ENCODE measurements at regions not wholly inside any gene's neighbourhood (a gene's known extent, or its start where the extent isn't known, plus 50 kb on each side); places are given as distances from the start of the nearest gene placed in this dataset.
"Not testable (repeated sequence)": the region's sequence is repeated elsewhere in the genome, so short reads cannot be mapped to it uniquely, and the experiment has no call there.

- ATAC-seq; H3K36me3 ChIP-seq (ENCODE audit: low read depth, low read length); H3K4me2 ChIP-seq (ENCODE audit: low read length); H3K9me3 ChIP-seq (ENCODE audit: low read length); CTCF ChIA-PET; H3K4me3 ChIP-seq (ENCODE audit: low read length); H4K20me1 ChIP-seq (ENCODE audit: low read length); H3K27me3 ChIP-seq (ENCODE audit: low read length); BruUV-seq (replicated peaks); DNase-seq; H3F3A ChIP-seq (ENCODE audit: low read length, unreplicated experiment); H3K9me2 ChIP-seq (replicated peaks; ENCODE audit: low read length); H2AFZ ChIP-seq (ENCODE audit: low read length); H3K27ac ChIP-seq (ENCODE audit: low read length); H3K9ac ChIP-seq (ENCODE audit: low read length); POLR2A ChIA-PET (ENCODE audit: unreplicated experiment); intact Hi-C loops (cut with micrococcal nuclease); H3K4me1 ChIP-seq (ENCODE audit: insufficient read depth, low read length): not testable (repeated sequence)
- peaks cover 61% of the 10 kb centered on the region for H3K79me2 ChIP-seq (ENCODE audit: low read length)
These were observed 62.7 kb upstream of the SPN start for GRCh38 chr16:29600111-29601000.

- H3K9me3 ChIP-seq (ENCODE audit: low read length); H3K4me1 ChIP-seq (ENCODE audit: insufficient read depth, low read length); H2AFZ ChIP-seq (ENCODE audit: low read length); H3K4me2 ChIP-seq (ENCODE audit: low read length); H3K27me3 ChIP-seq (ENCODE audit: low read length); H3F3A ChIP-seq (ENCODE audit: low read length, unreplicated experiment); H3K27ac ChIP-seq (ENCODE audit: low read length); H3K9me2 ChIP-seq (replicated peaks; ENCODE audit: low read length); ATAC-seq; BruUV-seq (replicated peaks); DNase-seq; CTCF ChIA-PET; H3K9ac ChIP-seq (ENCODE audit: low read length); POLR2A ChIA-PET (ENCODE audit: unreplicated experiment); H3K36me3 ChIP-seq (ENCODE audit: low read depth, low read length); intact Hi-C loops (cut with micrococcal nuclease); H4K20me1 ChIP-seq (ENCODE audit: low read length); H3K4me3 ChIP-seq (ENCODE audit: low read length): not testable (repeated sequence)
- H3K79me2 ChIP-seq (ENCODE audit: low read length): peaks cover 75% of the 10 kb centered on the region
These were observed 60.8 kb upstream of the SPN start for GRCh38 chr16:29602247-29602625.

- H3K4me3 ChIP-seq (ENCODE audit: low read length); POLR2A ChIA-PET (ENCODE audit: unreplicated experiment); DNase-seq; ATAC-seq; H3K4me1 ChIP-seq (ENCODE audit: insufficient read depth, low read length); H2AFZ ChIP-seq (ENCODE audit: low read length); H3K27ac ChIP-seq (ENCODE audit: low read length); H3F3A ChIP-seq (ENCODE audit: low read length, unreplicated experiment); H4K20me1 ChIP-seq (ENCODE audit: low read length); H3K4me2 ChIP-seq (ENCODE audit: low read length); H3K9ac ChIP-seq (ENCODE audit: low read length); BruUV-seq (replicated peaks); CTCF ChIA-PET; intact Hi-C loops (cut with micrococcal nuclease); H3K36me3 ChIP-seq (ENCODE audit: low read depth, low read length); H3K9me3 ChIP-seq (ENCODE audit: low read length); H3K9me2 ChIP-seq (replicated peaks; ENCODE audit: low read length); H3K27me3 ChIP-seq (ENCODE audit: low read length): not testable (repeated sequence)
- peaks cover 79% of the 10 kb centered on the region for H3K79me2 ChIP-seq (ENCODE audit: low read length)
These were observed 60.4 kb upstream of the SPN start for GRCh38 chr16:29602683-29603088.

GRCh38 chr16:29604631-29605549 lies 58.2 kb upstream of the SPN start:
- H3K27ac ChIP-seq (ENCODE audit: low read length); H4K20me1 ChIP-seq (ENCODE audit: low read length); H3K4me3 ChIP-seq (ENCODE audit: low read length); POLR2A ChIA-PET (ENCODE audit: unreplicated experiment); H3F3A ChIP-seq (ENCODE audit: low read length, unreplicated experiment); CTCF ChIA-PET; H3K9ac ChIP-seq (ENCODE audit: low read length); H3K36me3 ChIP-seq (ENCODE audit: low read depth, low read length); H3K9me2 ChIP-seq (replicated peaks; ENCODE audit: low read length); H3K27me3 ChIP-seq (ENCODE audit: low read length); H3K9me3 ChIP-seq (ENCODE audit: low read length); H3K4me2 ChIP-seq (ENCODE audit: low read length); intact Hi-C loops (cut with micrococcal nuclease); H2AFZ ChIP-seq (ENCODE audit: low read length); H3K4me1 ChIP-seq (ENCODE audit: insufficient read depth, low read length); BruUV-seq (replicated peaks): not testable (repeated sequence)
- peak; percentile 89 for ATAC-seq
- peak; percentile 61 for DNase-seq
- H3K79me2 ChIP-seq (ENCODE audit: low read length): peaks cover 81% of the 10 kb centered on the region

- H4K20me1 ChIP-seq (ENCODE audit: low read length); DNase-seq; H3F3A ChIP-seq (ENCODE audit: low read length, unreplicated experiment); BruUV-seq (replicated peaks); H3K36me3 ChIP-seq (ENCODE audit: low read depth, low read length); H3K9ac ChIP-seq (ENCODE audit: low read length); ATAC-seq; H3K27me3 ChIP-seq (ENCODE audit: low read length); H3K9me2 ChIP-seq (replicated peaks; ENCODE audit: low read length); H3K4me1 ChIP-seq (ENCODE audit: insufficient read depth, low read length); intact Hi-C loops (cut with micrococcal nuclease); H3K9me3 ChIP-seq (ENCODE audit: low read length); POLR2A ChIA-PET (ENCODE audit: unreplicated experiment); H3K4me3 ChIP-seq (ENCODE audit: low read length); H2AFZ ChIP-seq (ENCODE audit: low read length); H3K27ac ChIP-seq (ENCODE audit: low read length); CTCF ChIA-PET; H3K4me2 ChIP-seq (ENCODE audit: low read length): not testable (repeated sequence)
- H3K79me2 ChIP-seq (ENCODE audit: low read length): peaks cover 80% of the 10 kb centered on the region
These were observed 57.3 kb upstream of the SPN start for GRCh38 chr16:29605593-29606205.

GRCh38 chr16:29606669-29607427 lies 56.2 kb upstream of the SPN start:
- CTCF ChIA-PET; BruUV-seq (replicated peaks); ATAC-seq; H3K4me2 ChIP-seq (ENCODE audit: low read length); H2AFZ ChIP-seq (ENCODE audit: low read length); H3K9ac ChIP-seq (ENCODE audit: low read length); H3K27ac ChIP-seq (ENCODE audit: low read length); intact Hi-C loops (cut with micrococcal nuclease); H3F3A ChIP-seq (ENCODE audit: low read length, unreplicated experiment); H3K36me3 ChIP-seq (ENCODE audit: low read depth, low read length); DNase-seq; H3K27me3 ChIP-seq (ENCODE audit: low read length); H4K20me1 ChIP-seq (ENCODE audit: low read length); H3K4me3 ChIP-seq (ENCODE audit: low read length); POLR2A ChIA-PET (ENCODE audit: unreplicated experiment); H3K9me2 ChIP-seq (replicated peaks; ENCODE audit: low read length); H3K9me3 ChIP-seq (ENCODE audit: low read length); H3K4me1 ChIP-seq (ENCODE audit: insufficient read depth, low read length): not testable (repeated sequence)
- peaks cover 77% of the 10 kb centered on the region for H3K79me2 ChIP-seq (ENCODE audit: low read length)

Data from PC-3 (cell line).